OCI-LY7 (cell line): ENCODE measurements at regions not wholly inside any gene's neighbourhood (a gene's known extent, or its start where the extent isn't known, plus 50 kb on each side); places are given as distances from the start of the nearest gene placed in this dataset.

ENCODE experiments used
- BruUV-seq: library from RNA; stranded (reverse); fragments of 400-500 nt; replicated peaks from 2 replicates; lab custom pipeline; 2021; lab: Mats Ljungman, UMichigan
- CTCF ChIA-PET: fragments of 300-600 bp; sonication (Branson Sonifier 250); formaldehyde crosslinking; loops from one replicate; lab custom pipeline; 2022; ENCODE audit warnings: antibody characterized with exemption; ENCODE audit not compliant: unreplicated experiment; lab: Charles Lee
- POLR2A ChIA-PET: fragments of 300-600 bp; sonication (Branson Sonifier 250); formaldehyde crosslinking; loops from one replicate; lab custom pipeline; 2022; ENCODE audit warnings: antibody characterized with exemption; lab: Charles Lee
- DNase-seq: peaks from one replicate; pipeline ENCODE4 v3.0.0-alpha.2; 2015; ENCODE audit warnings: low spot score
- H2AFZ ChIP-seq: fragments of 200-600 bp; sonication (generic), shearing (Covaris generic); 2 replicates; pipeline ENCODE4 v1.6.1; 2014; ENCODE audit warnings: mild to moderate bottlenecking, antibody characterized with exemption, low read length, moderate library complexity
- H3K27ac ChIP-seq: fragments of 200-600 bp; sonication (generic); 2 replicates; pipeline ENCODE4 v1.5.1; 2014; ENCODE audit warnings: mixed run types, low read depth, mild to moderate bottlenecking, moderate library complexity, low read length, inconsistent platforms; ENCODE audit not compliant: poor library complexity, severe bottlenecking
- H3K36me3 ChIP-seq: fragments of 200-600 bp; sonication (generic); 2 replicates; pipeline ENCODE4 v1.6.1; 2014; ENCODE audit warnings: mild to moderate bottlenecking, antibody characterized with exemption, low read length, moderate library complexity, mixed read lengths; ENCODE audit not compliant: insufficient read depth
- H3K4me1 ChIP-seq: fragments of 200-600 bp; sonication (generic); 2 replicates; pipeline ENCODE4 v1.5.1; 2014; ENCODE audit warnings: mild to moderate bottlenecking, low read length; ENCODE audit not compliant: insufficient read depth, poor library complexity, severe bottlenecking
- H3K4me2 ChIP-seq: fragments of 200-600 bp; sonication (generic); 2 replicates; pipeline ENCODE4 v1.6.1; 2014; ENCODE audit warnings: mild to moderate bottlenecking, low read length
- H3K4me3 ChIP-seq: fragments of 200-600 bp; sonication (generic); 2 replicates; pipeline ENCODE4 v1.5.1; 2014; ENCODE audit warnings: mild to moderate bottlenecking, low read depth, low read length; ENCODE audit not compliant: poor library complexity, severe bottlenecking
- H3K79me2 ChIP-seq: fragments of 200-600 bp; sonication (generic); 2 replicates; pipeline ENCODE4 v1.6.1; 2016; ENCODE audit warnings: low read depth, mild to moderate bottlenecking, low read length, moderate library complexity, mixed read lengths; ENCODE audit not compliant: insufficient read depth
- H3K9me2 ChIP-seq: fragments of 200-600 bp; sonication (generic); 2 replicates; pipeline ENCODE4 v1.6.1; 2016; ENCODE audit warnings: mild to moderate bottlenecking, low read length, mixed read lengths; ENCODE audit not compliant: insufficient read depth
- H3K9me3 ChIP-seq: fragments of 200-600 bp; sonication (generic); 2 replicates; pipeline ENCODE4 v1.6.1; 2014; ENCODE audit warnings: mild to moderate bottlenecking, mixed run types, low read length, mixed read lengths
- H4K20me1 ChIP-seq: fragments of 200-600 bp; sonication (generic); 2 replicates; pipeline ENCODE4 v1.6.1; 2014; ENCODE audit warnings: mild to moderate bottlenecking, antibody characterized with exemption, low read length, moderate library complexity, mixed read lengths; ENCODE audit not compliant: insufficient read depth
- CTCF ChIP-seq: fragments of 200-600 bp; sonication (generic); conservative IDR thresholded peaks from 2 replicates; pipeline ENCODE4 v1.5.1; 2014; ENCODE audit warnings: mild to moderate bottlenecking, antibody characterized with exemption, low read length, moderate library complexity, mixed read lengths
- EZH2phosphoT487 ChIP-seq: fragments of 200-600 bp; sonication (generic); IDR thresholded peaks from 2 replicates; pipeline ENCODE4 v1.6.1; 2018; ENCODE audit warnings: low read depth, borderline replicate concordance, mild to moderate bottlenecking, mixed run types, antibody characterized with exemption, low read length, moderate library complexity, mixed read lengths
- intact Hi-C: fragments of 100-400 bp; cut with micrococcal nuclease; formaldehyde crosslinking; loops from one replicate; pipeline ENCODE4 v1.10.0; 2022; ENCODE audit not compliant: unreplicated experiment

GRCh38 chr2:6538607-6539006 lies 327.1 kb downstream of the CMPK2 start:
- H3K9me3 ChIP-seq = no peaks in the 10 kb centered on the region
- no TSS peak for BruUV-seq
- H3K9me2 ChIP-seq = no peaks in the 10 kb centered on the region
- no peak overlapping the region for H3K4me2 ChIP-seq
- POLR2A ChIA-PET = interaction anchor here (0.6 kb wide), 1 partner anchor 1383 kb away, joined by 3 read pairs; no protein-coding TSS in a partner anchor
- H2AFZ ChIP-seq = no peak overlapping the region
- H4K20me1 ChIP-seq = no peaks in the 10 kb centered on the region
- intact Hi-C loops = no loop called here
- H3K27ac ChIP-seq = no peak overlapping the region
- no peak overlapping the region for H3K4me3 ChIP-seq
- H3K4me1 ChIP-seq = no peaks in the 10 kb centered on the region
- CTCF ChIA-PET = no interaction called here
- no peaks in the 10 kb centered on the region for H3K36me3 ChIP-seq
- no peaks in the 10 kb centered on the region for H3K79me2 ChIP-seq
- DNase-seq = no peak
- no peak for TF ChIP-seq CTCF
- TF ChIP-seq EZH2phosphoT487 = no peak

DNA sequence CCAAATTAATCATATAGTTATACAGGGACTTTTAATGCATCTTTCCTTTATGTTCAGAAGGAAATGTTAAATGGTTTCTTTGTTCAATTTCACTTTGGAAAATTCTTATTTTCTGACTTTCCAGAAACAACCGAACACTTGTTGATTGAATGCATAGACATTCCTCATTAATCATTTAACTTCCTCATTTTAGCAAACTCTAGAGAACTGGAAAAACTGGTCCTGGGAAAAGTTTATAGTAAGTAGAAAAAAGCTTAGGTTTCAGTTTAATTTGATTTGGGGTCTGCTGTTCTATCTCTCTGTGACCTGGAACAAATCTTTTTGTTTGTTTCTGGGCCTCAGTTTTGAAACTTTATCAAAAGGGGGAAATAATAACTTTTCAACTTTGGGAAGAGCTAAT lies 320.4 kb downstream of the CMPK2 start:
- ChIA-PET POLR2A (no interaction called here), CTCF (no interaction called here)
- H3K27ac ChIP-seq = no peak overlapping the region
- H2AFZ ChIP-seq = no peak overlapping the region
- no peaks in the 10 kb centered on the region for H3K4me1 ChIP-seq
- no peaks in the 10 kb centered on the region for H4K20me1 ChIP-seq
- H3K4me3 ChIP-seq = no peak overlapping the region
- no peak for DNase-seq
- no peaks in the 10 kb centered on the region for H3K36me3 ChIP-seq
- no peaks in the 10 kb centered on the region for H3K79me2 ChIP-seq
- intact Hi-C loops = no loop called here
- no TSS peak for BruUV-seq
- H3K9me3 ChIP-seq = no peaks in the 10 kb centered on the region
- H3K4me2 ChIP-seq = no peak overlapping the region
- TF ChIP-seq EZH2phosphoT487 (no peak), CTCF (no peak)
- no peaks in the 10 kb centered on the region for H3K9me2 ChIP-seq

DNA sequence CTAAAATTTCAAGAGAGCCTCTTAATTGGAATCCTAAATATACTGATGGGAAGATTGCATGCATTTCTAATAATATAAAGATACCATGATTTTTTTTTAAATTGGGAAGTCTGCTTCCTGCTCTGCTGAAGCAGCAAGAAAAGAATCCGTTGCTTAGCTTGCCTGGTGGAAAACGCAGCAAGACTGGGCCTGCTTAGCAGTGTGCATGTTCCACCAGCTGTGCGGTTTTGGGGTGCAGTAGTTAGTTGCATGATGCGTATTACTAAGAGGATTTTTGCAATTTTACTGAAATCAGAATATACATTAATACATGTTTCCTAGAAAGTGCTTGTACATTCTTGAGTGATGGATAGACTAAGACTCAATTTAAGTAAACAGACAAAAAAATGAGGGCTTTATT lies 319.9 kb downstream of the CMPK2 start:
- Histone ChIP-seq H4K20me1 (no peaks in the 10 kb centered on the region), H3K4me3 (no peak overlapping the region), H3K4me1 (no peaks in the 10 kb centered on the region), H3K4me2 (no peak overlapping the region), H2AFZ (no peak overlapping the region), H3K27ac (no peak overlapping the region), H3K36me3 (no peaks in the 10 kb centered on the region), H3K9me3 (no peaks in the 10 kb centered on the region), H3K79me2 (no peaks in the 10 kb centered on the region), H3K9me2 (no peaks in the 10 kb centered on the region)
- intact Hi-C loops = no loop called here
- ChIA-PET POLR2A (no interaction called here), CTCF (no interaction called here)
- TF ChIP-seq EZH2phosphoT487 (no peak), CTCF (no peak)
- BruUV-seq = no TSS peak
- no peak for DNase-seq
